NCI-H146 treated with DMSO at 0.1 percent for 48 hours (cell line): ENCODE measurements at regions not wholly inside any gene's neighbourhood (a gene's known extent, or its start where the extent isn't known, plus 50 kb on each side); places are given as distances from the start of the nearest gene placed in this dataset.
"Not testable (repeated sequence)": the region's sequence is repeated elsewhere in the genome, so short reads cannot be mapped to it uniquely, and the experiment has no call there.

Source experiments
- DNase-seq: peaks from one replicate; lab custom pipeline; 2025; ENCODE audit not compliant: unreplicated experiment; lab: John Stamatoyannopoulos, UW

DNA sequence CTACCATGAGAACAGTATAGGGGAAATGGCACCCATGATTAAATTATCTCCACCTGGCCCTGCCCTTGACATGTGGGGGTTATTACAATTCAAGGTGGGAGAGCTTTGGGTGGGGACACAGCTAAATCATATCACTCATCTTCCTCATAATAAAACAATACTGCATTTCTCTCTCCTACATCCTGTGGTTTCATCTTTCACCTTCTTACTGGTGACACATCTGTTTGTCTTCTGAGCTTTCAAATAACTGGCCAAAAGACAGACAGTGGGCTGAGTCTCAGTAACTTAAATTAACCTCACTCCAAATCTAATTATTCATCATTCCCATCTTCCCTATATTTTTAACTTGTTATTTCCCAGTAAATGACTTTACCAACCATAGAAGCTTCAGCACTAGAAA, 729.7 kb upstream of the USP15 start:
- no peak for DNase-seq

DNA sequence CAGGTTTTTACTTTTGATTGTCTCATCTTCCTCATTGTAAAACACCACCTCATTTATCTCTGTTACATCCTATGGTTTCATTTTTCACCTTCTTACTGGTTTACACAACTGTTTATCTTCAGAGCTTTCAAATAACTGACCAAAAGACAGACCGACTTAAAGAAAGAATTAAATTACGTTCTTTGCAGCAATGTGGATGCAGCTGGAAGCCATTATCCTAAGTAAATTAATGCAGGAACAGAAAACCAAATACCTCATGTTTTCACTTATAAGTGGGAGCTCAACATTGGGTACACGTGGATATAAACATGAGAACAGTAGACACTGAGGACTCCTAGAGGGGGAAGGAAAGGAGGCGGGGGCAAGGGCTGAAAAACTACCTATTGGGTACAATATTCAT, 729.0 kb upstream of the USP15 start:
- DNase-seq, result no peak

DNA sequence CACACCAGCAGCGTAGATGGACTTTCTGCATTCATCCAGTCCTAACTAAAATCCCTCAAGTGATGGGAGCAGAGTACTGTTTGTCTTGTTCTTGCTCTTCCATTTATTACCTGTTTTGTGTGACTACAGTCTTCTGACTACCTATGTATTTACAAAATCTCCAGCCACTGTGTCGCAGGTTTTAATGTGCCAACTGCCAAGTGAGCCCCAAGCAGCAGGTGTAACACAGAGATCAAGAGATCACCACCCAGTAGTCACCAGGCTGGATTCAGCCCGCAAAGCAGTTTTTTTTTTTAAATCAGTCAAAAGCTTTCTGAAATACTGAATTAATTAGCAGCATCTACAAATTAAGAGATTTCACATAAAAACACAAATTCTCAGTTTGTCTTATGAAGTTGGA, 724.1 kb upstream of the USP15 start:
- DNase-seq, result no peak

DNA sequence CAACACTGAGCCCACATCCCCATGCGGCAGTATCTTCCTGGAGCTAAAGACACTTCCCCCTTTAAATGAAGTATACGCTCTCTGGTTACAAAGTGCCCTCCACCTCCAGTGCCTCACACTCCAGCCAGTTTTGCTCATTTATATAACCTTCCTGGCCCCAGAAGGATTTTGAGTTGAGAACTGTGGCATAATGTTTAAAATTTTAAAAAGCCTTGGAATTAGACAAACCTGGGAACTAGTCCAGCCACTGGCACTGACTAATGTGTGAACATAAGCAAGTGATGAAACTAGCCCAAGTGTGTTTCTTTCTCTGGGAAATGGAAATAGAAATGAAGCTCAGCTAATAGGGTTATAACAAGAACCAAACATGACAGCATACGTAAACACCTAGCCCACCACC, 723.7 kb upstream of the USP15 start:
- no peak for DNase-seq

DNA sequence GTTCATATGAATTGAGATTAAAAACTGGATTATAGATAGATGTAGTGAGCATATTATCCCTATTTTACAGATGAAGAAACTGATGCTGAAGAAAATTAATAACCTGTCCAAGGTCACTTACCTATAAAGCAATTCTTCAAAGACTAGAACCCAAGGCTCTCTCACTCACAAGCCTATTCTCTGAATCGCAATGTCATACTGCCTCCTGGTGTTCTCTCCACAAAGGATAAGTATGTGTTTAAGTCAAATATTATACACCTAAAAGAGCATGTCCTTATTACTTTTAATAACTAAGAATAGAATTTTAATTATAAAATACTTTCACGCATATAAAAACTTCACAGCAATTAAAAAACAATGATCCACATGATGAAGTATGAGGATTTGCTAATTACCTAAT, 721.3 kb upstream of the USP15 start:
- DNase-seq, result no peak

DNA sequence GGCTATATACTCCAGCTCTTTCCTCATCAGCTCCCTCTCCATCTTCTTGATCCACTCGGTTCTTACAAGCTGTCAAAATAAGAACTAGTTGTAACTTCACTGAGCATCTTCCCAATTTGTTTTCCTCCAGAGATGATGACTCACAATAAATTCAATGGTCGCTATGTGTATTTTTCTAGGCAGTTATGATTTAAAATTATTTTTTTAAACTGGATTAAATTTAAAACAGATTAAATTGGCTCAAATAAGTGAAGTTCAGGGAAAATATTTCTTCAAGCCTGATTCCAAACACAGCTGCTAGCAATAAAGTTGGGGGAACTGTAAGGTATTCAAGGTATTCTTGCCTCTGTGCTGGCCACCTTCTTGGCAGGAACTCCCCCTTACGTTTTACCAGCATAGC, 717.7 kb upstream of the USP15 start:
- no peak for DNase-seq

DNA sequence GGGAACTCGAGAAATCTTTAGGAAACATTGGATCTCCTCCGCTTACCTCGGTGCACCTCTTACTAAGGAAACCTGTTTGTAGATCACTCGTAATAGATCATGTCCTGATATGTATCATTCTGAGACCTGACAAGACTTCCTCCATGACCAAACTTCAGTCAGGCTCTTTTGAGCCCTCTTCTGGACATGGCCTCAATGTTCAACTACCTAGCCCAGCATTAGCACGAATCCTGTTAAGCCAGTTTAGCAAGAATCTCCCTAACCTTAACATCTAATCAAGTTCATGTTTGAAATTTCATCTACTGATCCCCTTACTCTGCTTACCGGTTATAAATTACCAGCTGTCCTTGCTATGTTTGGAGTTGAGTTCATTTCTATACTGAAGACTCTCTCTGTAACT, 713.9 kb upstream of the USP15 start:
- DNase-seq, result no peak

DNA sequence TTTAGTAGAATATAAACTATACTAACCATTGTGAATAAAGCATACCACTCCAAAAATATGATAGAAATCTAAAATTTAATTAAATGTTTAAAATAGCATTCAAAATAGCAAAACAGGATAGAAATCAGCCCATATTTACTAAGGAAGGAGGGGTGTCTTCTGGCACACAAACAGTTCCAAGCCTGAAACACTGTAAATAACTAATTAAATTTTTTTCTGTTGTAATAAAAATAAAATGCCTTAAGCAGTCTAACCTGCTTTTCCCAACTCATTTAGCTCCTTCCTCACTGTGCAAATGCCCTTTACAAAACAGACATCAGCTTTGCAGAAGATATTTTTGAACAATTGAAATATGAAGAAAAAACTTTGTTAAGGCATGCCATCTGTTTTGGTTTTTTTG, 707.1 kb upstream of the USP15 start:
- DNase-seq, result no peak

DNA sequence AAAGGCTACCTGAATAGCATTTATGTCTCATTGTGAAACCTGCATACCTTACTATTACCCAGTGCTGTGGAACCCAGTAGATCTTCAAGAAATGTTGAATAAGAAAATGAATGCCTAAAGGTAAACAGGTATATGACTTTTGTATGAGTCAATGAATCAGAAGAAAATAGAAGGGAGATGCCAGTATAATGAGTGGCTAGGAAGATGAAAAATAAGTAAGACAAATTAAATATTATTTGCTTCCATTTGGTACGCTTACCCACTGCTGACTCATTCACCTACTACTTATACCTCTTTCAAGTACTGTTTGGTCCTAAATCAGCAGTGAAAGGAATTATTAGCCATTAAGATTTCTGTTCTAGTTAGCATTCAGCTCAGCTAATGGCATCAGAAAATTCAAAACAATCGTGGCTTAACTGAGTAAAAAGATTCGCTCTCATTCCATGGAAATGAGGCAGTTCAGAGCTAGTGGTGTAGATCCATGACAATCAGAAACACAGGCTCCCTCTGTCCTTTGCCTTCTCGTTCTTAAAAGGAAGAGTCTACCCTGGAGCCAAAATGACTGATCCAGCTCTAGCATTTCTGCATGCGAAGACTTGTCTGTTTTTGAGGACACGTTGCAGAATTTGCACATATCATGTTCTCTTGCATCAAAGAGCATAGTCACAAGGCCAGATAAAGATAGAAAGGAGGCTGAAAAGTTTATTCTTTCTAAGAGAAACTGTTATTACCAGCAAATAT, 705.8 kb upstream of the USP15 start:
- no peak for DNase-seq

DNA sequence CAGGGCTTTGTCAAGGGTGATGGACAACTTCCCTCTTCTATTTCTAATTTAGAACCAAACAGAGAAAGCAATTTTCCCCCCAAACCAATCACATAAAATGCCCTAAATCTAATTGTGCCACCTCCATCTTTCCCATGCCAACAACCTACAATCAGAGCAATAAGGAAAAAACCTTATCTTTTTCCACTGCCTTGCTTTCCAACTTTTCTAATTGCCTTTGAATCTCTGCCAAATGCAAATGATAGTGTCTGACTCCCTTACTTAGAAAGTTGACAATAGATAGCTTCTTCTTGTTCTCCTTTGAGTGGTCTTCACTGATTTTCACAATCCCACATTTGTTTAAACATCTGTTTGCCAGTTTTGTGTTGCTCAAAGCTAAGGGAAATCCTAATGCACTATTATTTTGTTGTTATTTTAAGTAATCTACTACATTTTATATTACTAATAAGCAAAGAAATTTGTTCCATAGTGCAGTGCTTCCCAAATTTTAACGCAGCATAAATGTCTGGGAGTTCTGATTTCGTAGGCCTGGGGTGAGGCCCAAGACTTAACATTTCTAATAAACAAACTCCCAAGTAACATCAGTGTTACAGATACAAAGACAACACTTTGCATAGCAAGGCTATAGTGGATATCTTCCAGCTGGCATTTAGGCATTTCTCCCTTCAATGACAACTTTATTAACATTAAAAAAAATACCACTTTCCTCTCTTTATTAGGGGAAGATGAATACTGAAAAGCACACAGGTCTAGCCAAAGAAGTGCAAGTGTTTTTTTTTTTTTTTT, 696.3 kb upstream of the USP15 start:
- no peak for DNase-seq

DNA sequence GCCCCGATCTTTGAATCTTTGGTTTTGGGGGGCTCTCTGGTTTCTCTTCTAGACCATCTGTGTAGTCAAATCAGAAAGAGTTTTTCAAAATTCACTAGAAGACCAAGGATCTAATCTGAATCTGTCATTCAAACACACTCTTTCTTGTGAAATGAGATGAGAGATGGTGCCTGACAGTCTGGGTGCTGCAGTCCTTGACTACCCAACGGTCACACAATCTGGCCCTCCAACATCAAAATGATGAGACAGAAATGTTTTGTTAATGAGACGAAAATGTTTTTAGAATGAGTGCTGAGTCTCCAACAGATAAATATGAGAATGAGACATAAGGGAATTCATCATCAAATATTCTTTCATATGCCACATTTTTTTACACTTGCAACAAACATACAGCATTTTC, 695.7 kb upstream of the USP15 start:
- no peak for DNase-seq

DNA sequence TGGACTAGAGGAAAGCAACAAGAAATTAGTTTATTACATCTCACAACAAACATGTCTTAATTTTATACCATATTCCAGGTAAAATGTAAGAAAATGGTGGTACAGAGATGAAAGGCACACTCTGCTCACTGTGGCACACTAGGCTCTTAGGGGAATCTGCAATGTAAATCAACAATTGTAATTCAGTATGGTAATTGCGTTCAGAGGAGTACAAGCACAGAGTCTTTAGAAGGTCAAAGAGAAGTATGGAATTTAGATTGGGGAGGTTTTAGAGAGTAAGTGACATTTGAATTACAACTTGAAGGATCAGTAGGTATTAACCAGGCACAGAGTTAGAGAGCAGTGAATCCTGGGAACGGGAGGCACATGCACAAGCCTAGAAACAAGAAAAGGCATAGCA, 694.0 kb upstream of the USP15 start:
- DNase-seq, result no peak

DNA sequence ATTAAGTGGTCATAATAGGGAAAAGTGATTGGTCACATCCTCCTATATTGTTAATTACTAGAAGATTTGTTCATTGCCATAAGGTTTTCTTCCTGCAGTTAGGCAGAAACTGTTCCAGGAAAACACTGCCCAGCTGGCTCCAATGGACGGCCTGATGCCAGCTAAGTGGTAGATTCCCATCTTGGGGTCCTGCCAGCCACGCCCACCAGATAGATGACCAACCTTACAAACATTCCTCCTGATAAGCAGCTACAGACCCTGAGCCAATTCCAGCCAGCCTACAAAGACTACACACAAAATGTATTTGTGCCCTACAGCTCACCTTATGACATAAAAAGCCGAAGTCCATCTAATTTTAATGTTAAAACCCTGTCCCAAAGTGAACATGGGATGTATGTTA, 685.9 kb upstream of the USP15 start:
- DNase-seq, result no peak

DNA sequence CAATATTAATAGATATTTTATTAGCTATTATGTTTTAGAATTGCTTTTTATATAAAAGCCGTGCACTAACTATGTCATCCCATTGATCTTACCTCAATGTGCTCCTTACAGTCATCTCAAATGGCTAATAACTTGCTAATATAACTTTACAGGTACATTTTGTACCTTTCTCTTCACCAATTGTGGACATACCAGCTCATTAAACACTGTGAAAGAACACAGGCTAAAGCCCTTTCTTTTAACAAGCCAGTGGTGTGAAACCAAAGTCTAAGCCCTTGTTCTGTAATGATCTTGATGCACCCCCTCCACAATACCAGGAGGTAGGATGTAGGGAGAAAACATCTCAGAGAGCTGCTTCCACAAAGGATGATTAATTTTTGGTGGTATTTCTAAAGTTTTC, 675.3 kb upstream of the USP15 start:
- no peak for DNase-seq

DNA sequence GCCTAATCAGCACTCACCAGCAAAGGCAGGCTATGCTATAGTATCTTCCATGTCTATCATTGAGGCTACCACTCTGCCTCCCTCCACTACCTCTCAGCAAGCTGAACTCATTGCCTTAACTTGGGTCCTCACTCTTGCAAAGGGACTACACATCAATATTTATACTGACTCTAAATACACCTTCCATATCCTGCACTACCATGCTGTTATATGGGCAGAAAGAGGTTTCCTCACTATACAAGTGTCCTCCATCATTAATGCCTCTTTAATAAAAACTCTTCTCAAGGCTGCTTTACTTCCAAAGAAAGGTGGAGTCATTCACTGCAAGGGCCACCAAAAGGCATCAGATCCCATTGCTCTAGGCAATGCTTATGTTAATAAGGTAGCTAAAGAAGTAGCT, 669.3 kb upstream of the USP15 start:
- DNase-seq, result not testable (repeated sequence)

DNA sequence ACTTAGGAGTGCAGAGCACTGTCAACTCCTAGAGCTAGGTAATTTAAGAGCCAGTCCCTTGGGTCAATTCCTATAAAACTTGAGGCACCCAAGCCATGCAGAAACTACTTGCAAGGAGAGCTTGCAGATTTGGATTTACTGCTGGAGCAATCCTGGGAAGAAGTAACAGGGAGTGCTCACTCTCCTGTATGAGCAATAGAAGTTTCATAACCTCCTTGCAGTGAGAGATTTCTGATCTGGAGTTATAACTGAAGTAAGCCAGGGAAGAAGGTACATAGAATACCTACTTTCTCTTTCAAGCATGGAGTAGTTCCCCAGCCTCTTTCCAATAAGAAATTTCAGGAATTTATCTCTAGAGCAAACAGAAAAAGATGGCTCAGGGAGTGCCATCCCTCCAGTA, 650.1 kb upstream of the USP15 start:
- DNase-seq, result no peak

DNA sequence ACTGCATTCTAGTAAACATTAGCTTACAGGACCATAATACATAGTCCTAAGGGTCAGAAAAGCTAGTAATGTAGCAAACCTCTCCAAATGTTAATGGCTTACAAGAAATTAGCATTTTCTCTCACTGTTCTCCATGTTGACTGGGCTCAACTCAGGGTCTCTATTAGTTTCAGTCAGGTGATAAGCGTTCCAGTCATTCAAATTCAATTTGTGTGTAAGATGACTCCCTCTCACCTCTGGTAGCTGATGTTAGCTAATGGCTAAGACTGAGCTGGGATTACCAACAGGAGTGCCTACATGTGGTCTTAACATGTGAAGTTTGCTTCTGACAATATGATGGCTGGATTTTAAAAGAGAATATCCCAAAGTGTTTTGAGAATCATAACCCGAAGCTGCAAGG, 630.5 kb upstream of the USP15 start:
- DNase-seq, result no peak

DNA sequence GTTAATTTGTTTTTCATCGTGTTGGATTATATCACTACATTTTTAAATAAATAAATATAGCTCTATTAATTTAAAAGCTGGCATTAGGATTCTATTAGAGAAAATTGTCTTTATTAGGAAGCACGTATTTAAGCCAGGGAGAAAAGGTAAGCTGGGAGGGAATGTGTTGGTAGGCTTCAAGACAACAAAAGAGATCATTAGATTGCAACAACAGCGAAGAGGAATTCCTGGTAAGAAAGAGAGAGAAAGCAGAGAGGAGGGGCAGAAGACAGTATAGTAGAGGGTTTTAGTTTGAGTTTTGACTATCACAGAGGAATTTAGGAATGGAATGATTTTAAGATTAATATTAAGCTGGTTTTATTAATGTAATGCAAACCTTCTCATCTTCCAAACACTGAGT, 613.6 kb upstream of the USP15 start:
- DNase-seq, result no peak

DNA sequence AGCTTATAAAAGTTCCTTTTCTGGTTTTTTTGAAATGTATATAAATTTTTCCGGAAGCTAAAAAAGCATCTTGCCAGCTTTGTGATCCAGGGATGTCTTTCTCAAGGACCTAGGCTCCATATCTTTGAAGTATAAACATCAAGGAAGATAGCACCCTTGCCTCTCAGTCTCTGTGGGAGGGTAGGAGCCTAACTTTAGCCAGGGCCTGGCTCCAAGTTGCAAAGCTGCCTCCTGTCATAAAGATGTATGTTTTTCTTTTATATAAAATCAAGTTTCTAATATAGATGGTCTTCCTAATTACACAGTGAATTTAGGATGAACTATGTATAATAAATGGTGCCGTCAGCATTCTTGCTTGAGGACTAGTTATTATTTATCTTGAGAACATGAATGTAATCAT, 612.6 kb upstream of the USP15 start:
- no peak for DNase-seq

DNA sequence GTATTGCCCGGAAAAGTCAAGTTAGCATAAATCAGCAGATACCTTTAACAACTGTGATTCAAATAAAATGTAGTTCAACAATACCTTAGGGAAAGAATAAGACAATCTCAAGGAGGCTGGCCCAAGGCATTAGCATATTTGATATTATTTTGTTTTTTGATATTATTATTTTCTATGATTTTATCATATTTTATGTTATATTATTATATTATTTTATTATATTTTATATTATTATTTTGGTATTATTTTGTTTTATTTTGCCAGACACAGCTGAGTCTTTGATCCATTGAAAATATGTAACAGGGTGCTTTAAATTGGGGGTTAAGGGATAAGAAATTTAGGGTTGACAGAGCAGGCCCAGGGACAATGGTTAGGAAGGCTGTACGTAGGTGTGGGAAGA, 607.9 kb upstream of the USP15 start:
- DNase-seq, result no peak

DNA sequence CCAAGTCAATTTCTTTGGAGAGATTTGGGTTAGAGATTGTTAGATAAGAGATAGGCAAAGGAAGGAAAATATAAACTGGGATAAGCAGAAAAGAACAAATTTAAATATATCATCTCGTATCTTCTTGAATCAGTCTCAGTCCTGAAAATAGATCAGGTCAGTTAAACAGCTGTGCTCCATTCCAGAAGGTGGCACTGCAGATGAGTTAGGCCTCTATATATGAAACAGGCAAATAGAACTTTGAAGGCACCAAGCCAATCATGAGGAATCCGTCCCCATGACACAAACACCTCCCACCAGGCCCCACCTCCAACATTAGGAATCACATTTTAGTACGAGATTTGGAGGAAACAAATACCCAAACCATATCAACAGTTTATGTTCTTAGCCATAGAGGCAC, 605.5 kb upstream of the USP15 start:
- no peak for DNase-seq

DNA sequence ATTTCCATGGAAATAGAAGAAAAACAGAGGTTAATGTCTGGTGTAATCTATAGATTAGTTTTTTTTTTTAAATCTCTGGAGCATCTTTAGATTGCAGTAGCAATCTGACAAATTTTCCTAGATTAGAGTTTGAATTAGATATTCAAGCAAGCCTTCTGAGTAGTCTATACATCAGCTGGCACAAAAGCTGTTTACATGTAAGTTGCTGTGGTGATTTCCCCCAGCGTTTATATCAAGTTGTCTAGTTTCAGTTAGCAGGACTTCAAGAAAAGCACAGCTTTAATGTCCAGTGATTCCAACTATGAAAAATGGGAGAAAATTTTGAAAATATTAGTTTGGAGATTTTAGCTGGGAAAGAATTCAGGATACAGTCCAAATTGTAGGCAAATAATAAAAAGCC, 605.0 kb upstream of the USP15 start:
- no peak for DNase-seq

DNA sequence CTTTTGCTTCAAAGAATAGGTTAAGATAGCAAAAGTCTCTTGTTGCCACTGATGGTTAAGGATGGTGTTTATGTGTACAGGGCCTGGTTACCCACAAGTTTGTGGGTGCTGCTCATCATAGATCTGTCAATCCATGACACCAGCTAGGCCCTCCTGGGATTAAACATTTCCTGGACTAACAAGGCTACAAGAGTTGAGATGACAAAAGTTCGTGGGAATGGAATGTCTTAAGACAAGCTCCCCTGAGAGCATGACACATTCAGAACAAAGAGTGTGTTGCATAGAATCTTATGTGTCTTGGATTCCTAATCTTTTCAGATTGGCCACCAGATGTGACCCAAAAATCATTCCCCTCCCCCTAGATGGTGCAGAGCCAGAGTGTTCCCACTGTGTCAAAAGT, 592.5 kb upstream of the USP15 start:
- no peak for DNase-seq
